ENCODE measurements at regions not wholly inside any gene's neighbourhood (a gene's known extent, or its start where the extent isn't known, plus 50 kb on each side); places are given as distances from the start of the nearest gene placed in this dataset.

DNA sequence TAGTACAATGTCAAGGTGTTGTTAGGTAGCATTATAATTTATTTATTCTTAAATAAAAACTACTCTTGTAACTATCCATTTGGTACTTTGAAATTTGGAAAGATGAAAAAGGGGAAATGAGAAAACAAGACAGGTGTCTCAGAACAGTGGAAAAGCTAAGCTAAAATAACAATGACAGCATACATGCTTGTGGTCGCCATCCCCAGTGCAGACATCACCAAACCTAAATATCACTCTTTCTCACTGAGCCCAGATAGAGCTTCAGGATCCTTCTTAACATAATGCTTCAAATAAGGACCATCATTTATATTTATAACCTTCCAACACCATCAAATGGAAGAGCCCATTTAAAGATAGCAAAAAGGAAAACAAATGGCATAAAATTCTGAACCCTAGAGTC, 434.4 kb upstream of the BRINP1 start:
- FAIRE-seq: no peak

GRCh38 chr9:119802621-119803020, 433.4 kb upstream of the BRINP1 start:
- FAIRE-seq: no peak

DNA sequence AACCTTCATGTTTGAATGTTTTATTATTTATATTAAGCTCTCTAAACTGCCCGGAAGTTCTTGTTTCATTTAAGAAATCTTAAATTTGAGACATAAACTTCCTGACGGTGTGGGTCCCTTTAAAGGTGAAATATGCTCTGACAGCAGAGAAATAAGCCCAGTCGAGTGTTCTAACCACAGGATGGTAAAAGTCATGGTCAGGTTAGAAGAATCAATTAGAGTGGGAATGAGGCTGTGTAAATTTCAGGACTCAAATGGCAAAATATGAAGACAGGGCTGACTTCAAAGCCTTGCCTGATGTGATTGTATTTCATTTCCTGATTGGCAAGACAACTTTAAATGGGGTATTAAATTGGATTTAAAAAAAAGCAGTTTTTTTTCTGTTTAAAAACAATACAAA, 432.9 kb upstream of the BRINP1 start:
- FAIRE-seq: no peak

- FAIRE-seq: no peak
Measured at GRCh38 chr9:119801311-119801710, 432.1 kb upstream of the BRINP1 start.

GRCh38 chr9:119795395-119795794, 426.2 kb upstream of the BRINP1 start:
- no peak for FAIRE-seq

DNA sequence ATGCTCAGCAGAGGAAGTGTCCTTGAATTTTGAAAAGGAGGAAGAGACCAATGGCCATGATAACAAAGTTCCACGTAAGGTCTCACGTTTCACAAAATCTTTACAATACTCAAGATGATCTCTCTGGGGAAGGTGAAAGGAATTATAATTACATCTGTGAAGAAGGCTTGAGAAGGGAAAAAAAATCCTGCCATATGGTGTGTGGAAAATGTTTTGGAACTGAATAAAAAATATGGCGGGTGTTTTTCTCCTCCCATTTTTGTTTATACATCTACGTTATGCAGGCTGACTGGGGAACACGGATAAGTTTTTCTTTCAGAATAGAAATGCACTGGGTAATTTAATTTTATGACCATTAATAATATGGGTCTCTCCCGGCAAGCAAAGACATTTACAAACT, 425.6 kb upstream of the BRINP1 start:
- FAIRE-seq: no peak

DNA sequence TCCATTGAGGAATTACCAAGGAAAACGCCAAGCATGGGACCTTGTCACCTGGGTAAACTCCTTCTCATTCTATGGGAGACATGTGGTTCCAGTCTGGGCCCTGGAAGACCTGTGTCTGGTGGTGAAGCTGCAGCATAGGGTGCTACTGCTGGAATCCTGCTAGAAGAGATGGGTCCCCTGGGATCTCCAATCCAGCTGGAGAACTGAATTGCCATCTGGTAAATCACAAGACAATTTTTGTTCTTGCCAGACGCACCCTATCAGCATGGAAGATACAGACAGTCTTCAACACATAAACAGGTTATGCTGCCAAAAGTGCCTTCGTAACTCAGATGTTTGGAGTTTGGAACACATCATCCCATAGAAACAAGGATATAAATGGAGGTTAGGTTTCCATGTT, 424.0 kb upstream of the BRINP1 start:
- no peak for FAIRE-seq

DNA sequence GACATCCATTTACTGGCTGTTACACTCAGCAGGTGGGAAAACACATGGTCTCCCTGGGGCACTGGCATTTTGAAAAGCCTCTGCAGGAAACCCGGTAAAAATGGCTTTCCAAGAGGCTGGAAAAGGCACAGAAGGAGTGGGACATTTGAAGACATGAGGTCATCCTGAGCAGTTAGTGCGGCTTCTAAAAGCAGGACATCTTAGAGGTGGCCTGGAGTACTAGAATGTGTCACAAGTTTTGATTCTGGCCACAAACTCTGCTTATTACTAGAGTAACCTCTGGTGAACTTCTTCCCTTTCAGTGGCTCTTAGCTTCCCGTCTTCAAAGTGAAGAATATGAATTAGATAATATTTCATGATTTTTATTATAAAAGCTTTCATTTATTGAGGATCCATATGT, 423.0 kb upstream of the BRINP1 start:
- FAIRE-seq: no peak

GRCh38 chr9:119789987-119790386, 420.8 kb upstream of the BRINP1 start:
- no peak for FAIRE-seq

GRCh38 chr9:119788921-119789320, 419.7 kb upstream of the BRINP1 start:
- FAIRE-seq: no peak

- FAIRE-seq: no peak
Measured at GRCh38 chr9:119781886-119782285, 412.7 kb upstream of the BRINP1 start.

- FAIRE-seq: no peak
Measured at GRCh38 chr9:119775410-119775809, 406.2 kb upstream of the BRINP1 start.

- FAIRE-seq: no peak
Measured at GRCh38 chr9:119773823-119774222, 404.6 kb upstream of the BRINP1 start.

- no peak for FAIRE-seq
Measured at GRCh38 chr9:119771341-119771740, 402.1 kb upstream of the BRINP1 start.

DNA sequence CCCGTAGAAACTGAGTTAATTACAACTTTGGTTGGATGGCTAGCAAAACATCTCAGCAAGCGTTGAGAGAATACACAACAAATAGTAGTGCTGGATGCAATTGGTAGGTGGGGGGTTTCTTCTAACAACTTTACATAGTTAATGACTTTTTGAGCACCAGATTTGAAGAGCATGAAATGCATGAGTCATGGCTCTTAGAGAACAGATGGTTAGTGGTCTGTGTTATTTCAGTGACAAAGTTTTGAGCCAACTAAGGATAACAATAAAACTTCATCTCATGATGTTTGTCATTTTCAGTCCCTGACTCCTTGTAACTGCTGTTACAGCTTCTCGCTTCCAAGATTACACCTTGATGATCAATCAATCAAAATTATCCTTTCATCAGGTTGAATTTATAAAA, 399.0 kb upstream of the BRINP1 start:
- no peak for FAIRE-seq

- FAIRE-seq: no peak
Measured at GRCh38 chr9:119765632-119766175, 396.5 kb upstream of the BRINP1 start.

DNA sequence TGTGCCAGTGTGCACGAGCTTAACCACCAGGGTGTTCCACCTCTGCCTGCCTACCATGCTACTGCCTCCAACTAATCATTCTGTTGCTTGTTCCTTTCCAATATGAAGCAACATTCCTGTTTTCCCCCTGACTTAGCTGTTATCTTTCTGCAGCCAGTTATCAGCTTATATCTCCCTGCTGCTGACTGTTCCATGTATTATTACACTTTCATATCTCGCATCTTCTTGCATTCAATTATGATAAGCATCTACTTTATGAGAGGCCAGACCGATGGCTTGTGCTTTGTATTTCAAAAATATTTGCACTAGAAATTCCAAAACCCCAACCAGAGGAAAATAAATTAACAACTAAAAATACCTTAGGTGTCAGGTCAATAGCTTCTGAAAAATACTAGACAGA, 394.0 kb upstream of the BRINP1 start:
- FAIRE-seq: no peak

GRCh38 chr9:119761812-119762211, 392.6 kb upstream of the BRINP1 start:
- no peak for FAIRE-seq

GRCh38 chr9:119758990-119759389, 389.8 kb upstream of the BRINP1 start:
- no peak for FAIRE-seq

DNA sequence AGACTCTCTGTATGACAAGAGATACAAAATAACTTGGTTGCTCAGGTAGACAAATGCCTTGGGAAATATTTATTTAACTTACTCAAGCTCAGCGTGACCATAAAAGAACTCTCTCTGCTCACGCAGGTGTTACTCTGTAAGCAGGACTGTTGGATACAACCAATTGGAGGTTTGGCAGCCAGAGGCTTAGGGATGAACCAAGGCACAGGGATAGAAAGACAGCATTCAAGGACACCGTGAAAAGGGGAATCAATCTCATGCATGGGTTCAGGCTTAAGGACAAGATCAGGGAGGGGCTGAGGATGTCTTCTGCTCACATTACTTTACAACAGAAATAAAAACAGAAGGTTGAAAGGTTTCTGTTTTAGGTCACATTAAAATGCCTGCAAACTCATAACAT, 389.0 kb upstream of the BRINP1 start:
- FAIRE-seq: no peak

DNA sequence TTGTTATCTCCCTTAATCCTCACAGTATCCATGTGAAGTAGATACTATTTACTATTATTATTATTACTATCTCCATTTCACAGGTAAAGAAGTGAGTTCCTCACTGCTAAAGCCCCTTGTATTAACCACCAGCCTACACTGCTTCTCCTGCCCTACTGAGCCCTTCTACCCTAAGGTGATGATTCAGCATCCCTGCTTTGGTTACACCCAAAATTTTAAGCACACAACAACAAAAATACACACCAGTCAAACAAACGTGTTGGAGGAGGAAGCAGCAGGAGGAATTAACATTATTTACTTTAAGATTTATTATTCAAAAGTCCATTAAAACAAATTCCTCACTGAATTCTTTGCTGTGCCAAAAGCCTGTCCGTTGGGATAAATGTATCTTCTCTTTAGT, 370.2 kb upstream of the BRINP1 start:
- FAIRE-seq: no peak

DNA sequence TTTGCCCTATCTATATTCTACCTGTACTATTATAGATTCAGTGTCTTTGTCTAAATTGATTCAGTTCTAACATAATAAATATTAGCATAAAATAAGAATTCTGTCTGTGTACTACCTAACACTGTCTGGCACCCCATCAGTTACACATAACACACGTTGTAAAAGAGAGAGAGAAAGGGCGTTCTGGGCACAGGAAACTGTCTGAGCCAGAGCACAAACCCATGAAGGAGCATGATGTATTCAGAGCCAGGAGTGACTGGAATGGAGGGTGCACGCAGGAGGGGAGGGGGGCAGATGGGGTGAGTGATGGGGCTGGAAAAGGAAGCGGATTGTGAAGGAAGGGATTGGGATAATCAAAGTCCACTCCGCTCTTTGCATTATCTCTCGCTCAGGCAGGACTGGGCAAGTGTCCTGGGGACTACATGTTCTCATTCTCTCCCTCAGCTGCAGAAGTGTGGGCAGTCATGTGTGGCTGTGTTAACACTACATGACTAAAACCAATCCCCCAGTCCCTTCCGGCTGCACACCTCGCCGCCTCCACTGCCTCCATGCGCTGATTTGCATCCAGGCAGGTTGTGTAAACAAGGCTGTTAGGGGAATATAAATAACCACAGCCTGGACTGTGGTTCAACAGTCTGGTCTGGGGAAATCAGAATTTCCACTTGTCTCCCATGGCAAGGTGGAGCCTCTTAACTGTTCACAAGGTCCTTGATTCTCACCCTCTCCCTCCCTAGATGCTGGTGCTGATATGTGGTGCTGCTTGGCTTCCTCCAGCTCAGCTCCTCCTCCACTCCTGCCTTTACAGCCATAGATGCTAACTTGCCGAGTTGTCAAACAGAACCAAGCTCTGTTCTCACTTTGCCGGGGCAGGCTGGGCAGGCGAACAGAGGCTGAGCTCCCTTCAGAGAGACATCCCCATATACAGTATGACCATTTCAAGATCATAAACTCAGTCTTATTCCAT, 367.5 kb upstream of the BRINP1 start:
- no peak for FAIRE-seq

- FAIRE-seq: no peak
Measured at GRCh38 chr9:119727988-119728387, 358.8 kb upstream of the BRINP1 start.

DNA sequence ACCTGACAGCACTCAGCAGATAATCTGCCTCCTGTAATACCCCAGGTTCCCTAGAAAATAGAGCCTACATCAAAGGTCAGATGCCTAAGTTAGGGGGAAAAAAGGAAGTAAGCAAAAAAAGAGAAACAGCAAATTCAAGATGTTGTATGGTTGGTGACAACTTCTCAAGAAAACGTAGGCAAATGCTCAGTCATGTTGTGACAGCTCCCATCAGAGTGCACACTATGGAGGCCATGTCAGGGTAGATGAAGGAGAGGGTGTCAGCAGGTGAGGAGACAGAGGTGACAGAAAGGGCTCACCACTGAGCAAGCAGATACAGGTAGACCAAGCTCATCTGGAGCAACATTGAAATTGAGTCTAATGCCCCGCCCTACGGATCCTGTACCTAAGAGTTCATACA, 356.8 kb upstream of the BRINP1 start:
- FAIRE-seq: no peak

GRCh38 chr9:119722384-119722783, 353.1 kb upstream of the BRINP1 start:
- no peak for FAIRE-seq

Measured in A204.1 (cell line).